HG03280 (cell line): ENCODE measurements at regions not wholly inside any gene's neighbourhood (a gene's known extent, or its start where the extent isn't known, plus 50 kb on each side); places are given as distances from the start of the nearest gene placed in this dataset.
"Not testable (repeated sequence)": the region's sequence is repeated elsewhere in the genome, so short reads cannot be mapped to it uniquely, and the experiment has no call there.

Source experiments
- ATAC-seq: cut with Tn5 transposase; IDR thresholded peaks from one replicate; pipeline ENCODE4 v1.9.1; 2021; ENCODE audit warnings: mild to moderate bottlenecking, moderate library complexity; ENCODE audit not compliant: unreplicated experiment

DNA sequence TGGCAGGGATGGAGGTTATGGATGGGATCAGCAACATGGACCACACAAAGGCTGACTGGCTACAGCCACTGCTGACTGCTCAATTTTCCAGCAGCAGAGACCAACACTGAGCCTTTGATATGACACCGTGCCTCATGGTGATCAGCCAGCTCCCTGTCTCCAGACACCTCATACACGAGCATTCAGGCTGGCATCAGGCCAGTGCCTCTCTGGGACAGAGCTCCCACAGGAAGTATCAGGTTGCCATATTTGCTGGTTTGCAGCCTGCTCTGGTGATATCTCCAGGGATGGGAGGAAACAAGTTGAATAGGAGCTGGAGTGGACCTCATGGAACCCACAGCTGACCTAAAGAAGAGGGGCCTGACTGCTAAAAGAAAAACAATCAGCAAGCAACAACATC, 471.2 kb upstream of the ATXN7L3B start:
- ATAC-seq = no peak

DNA sequence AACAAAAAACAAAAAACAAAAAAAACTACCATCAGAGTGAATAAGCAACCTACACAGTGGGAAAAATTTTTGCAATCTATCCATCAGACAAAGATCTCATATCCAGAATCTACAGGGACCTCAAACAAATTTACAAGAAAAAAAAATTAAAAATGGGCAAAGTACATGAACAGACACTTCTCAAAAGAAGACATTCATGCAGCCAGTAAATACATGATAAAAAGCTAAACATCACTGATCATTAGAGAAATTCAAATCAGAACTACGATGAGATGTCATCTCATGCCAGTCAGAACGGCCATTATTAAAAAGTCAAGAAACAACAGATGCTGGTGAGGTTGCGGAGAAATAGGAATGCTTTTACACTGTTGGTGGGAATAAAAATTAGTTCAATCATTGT, 466.5 kb upstream of the ATXN7L3B start:
- no peak for ATAC-seq

DNA sequence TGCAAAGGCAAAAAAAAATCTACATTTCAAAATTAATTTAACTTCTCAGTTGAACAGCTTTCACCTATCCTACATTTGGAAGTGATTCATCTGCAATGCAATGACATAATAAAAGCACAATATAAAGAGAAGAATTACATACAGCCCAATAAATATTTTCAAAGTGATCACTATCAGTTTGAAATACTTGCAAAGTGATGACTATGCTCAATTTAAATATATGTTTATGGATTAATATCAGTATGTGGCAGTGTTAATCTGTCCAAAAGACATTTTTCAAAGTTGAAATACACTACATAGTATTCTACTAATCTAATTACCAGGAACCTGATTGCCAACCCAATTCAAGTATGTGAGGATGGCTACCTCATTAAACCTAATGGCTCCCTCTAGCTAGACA, 460.7 kb upstream of the ATXN7L3B start:
- ATAC-seq = no peak

- no peak for ATAC-seq
These were observed 432.2 kb upstream of the ATXN7L3B start for GRCh38 chr12:74105434-74105833.

- no peak for ATAC-seq
These were observed 428.9 kb upstream of the ATXN7L3B start for GRCh38 chr12:74108729-74109128.

DNA sequence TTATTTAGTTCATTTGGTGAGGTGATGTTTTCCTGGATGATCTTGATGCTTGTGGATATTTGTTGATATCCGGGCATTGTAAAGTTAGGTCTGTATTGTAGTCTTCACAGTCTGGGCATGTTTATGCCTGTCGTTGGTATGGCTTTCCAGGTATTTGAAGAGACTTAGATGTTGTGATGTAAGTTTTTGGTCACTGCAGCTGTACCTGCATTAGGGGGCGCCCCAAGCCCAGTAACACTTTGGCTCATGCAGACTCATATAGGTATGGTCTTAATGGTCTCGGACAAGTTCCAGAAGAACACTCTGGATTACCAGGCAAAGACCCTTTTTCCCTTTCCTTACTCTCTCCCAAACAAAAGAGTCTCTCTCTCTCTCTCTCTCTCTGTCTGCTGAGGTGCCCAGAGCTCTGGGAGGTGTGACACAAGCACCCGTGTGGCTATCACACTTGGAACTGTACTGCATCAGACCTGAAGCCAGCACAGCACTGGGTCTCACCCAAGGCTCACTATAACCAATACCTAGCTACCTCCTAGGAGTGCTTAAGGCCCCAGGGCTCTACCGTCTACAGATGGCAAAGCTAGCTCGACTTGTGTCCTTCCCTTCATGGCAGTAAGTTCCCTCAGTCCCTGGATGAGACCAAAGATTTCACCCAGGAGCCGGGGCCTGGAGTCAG, 425.8 kb upstream of the ATXN7L3B start:
- no peak for ATAC-seq

- no peak for ATAC-seq
These were observed 417.7 kb upstream of the ATXN7L3B start for GRCh38 chr12:74119811-74120362.

- no peak for ATAC-seq
These were observed 417.0 kb upstream of the ATXN7L3B start for GRCh38 chr12:74120644-74121043.

GRCh38 chr12:74129702-74130101, 407.9 kb upstream of the ATXN7L3B start:
- ATAC-seq = no peak

- ATAC-seq = no peak
These were observed 393.2 kb upstream of the ATXN7L3B start for GRCh38 chr12:74144396-74144795.

- ATAC-seq = no peak
These were observed 392.3 kb upstream of the ATXN7L3B start for GRCh38 chr12:74145328-74145727.

DNA sequence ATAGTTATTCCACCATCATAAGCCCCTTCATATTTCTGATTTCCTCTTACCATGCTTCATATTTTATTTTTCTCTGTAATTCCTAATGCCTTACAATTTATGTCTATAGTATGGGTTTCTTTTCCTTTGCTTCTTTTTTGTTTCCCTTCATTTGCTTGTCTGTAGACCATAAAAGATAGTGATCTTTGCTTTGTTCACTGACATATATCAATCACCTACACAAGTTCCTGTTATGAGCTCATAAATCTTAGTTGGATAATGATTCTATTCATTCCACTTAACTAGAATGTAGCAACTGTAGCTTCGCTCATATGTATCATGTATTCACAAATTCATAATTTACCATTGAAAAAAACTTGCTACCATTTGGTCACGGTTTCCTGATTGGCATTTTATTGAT, 388.8 kb upstream of the ATXN7L3B start:
- ATAC-seq = no peak

DNA sequence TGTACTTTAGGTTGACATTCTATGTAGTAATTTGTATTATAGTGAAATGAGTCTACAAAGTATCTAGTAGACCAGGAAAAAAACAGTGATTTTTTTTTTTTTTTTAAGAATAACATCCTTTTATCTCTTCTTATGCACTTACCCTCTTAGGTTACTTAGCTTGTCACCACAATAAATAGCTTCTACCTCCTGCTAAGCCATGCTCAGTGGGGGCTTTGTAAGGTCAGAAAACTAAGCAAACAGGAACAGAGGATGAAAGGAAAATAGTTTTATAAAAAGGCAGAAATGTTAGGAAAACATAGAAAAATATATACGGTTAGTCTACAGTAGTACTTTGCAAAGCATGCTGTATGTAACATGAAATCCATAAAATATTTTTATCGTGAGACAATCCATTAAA, 385.3 kb upstream of the ATXN7L3B start:
- no peak for ATAC-seq

DNA sequence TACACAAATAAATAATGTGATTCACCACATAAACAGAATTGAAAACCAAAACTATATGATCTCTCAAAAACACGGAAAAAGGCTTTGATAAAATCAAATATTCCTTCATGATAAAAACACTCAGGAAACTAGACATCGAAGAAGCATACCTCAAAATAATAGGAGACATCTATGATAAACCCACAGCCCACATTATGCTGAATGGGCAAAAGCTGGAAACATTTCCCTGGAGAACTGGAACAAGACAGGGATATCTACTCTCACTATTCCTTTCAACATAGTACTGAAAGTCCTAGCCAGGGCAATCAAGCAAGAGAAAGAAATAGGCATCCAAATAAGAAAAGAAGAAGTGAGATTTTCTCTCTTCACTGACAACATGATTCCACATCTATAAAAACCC, 371.5 kb upstream of the ATXN7L3B start:
- no peak for ATAC-seq

GRCh38 chr12:74169607-74170006, 368.0 kb upstream of the ATXN7L3B start:
- ATAC-seq = no peak

DNA sequence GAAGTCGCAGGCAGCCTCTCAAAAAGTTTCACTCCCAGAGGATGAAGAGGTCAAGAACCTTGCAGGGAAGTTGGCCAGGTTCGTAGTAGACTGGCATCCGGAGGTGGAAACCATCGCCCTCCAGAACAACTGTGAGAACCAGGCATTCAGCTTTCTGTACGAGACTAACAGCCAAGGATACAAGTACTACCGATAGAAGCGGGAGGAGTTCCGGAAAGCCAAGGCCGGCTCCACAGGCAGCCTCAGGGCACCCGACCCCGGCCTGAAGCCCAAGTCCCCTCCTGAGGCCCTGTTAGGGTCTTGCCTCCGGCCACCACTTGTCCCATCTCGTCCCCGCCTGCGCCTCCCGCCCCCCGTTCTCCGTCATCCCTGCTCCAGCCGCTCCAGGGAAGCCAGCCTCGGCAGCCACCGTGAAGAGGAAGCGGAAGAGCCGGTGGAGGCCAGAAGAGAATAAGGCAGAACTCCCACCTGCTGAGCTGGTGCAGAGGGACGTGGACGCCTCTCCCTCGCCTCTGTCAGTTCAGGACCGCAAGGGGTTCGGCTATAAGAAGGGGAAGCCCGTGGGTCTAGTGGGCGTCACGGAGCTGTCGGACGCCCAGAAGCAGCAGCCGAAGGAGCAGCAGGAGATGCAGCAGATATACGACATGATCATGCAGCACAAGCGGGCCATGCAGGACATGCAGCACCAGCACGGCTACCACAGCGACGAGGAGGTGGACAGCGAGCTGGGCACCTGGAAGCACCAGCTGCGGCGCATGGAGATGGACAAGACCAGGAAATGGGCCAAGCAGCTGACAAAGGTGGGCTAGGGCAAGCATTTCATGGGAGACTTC, 366.8 kb upstream of the ATXN7L3B start:
- ATAC-seq = no peak

- no peak for ATAC-seq
These were observed 366.1 kb upstream of the ATXN7L3B start for GRCh38 chr12:74171478-74171909.

GRCh38 chr12:74174961-74175360, 362.7 kb upstream of the ATXN7L3B start:
- not testable (repeated sequence) for ATAC-seq

GRCh38 chr12:74185360-74185759, 352.3 kb upstream of the ATXN7L3B start:
- no peak for ATAC-seq

GRCh38 chr12:74193191-74193590, 344.4 kb upstream of the ATXN7L3B start:
- ATAC-seq = no peak

DNA sequence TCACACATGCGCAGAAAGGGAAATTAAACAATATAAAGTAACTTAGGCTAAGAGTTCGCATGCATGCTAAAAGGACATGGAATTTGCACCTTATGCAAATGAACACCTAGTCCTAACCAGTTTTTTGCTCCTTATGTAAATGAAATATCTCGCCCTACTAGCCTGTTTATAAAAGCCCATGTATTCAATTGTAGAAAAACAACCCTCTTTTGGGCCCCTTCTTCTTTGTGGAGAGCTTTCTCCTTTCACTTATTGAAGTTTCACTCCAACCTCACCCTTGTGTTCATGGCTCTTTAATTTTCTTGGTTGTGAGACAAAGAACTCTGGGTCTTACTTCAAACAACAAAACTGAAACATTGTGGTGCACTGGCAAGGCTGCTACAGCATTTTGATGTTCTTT, 333.4 kb upstream of the ATXN7L3B start:
- no peak for ATAC-seq
